ENCODE measurements at regions not wholly inside any gene's neighbourhood (a gene's known extent, or its start where the extent isn't known, plus 50 kb on each side); places are given as distances from the start of the nearest gene placed in this dataset.

DNA sequence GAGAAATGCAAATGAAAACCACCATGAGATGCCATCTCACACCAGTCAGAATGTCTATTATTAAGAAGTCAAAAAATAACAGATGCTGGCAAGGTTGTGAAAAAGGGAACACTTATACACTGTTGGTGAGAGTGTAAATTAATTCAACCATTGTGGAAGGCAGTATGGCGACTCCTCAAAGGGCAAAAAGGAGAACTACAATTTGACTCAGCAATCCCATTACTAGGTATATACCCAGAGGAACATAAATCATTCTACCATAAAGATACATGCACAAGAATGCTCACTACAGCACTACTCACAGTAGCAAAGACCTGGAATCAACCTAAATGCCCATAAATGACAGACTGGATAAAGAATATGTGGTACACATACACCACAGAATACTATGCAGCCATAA lies 161.1 kb upstream of the PDGFD start:
- no peak overlapping the region for H3K4me3 ChIP-seq (ENCODE audit: low read depth, low read length)
- H3K9me3 ChIP-seq (ENCODE audit: control insufficient read depth, insufficient read depth, low read length) = no peaks in the 10 kb centered on the region
- H3K9ac ChIP-seq (ENCODE audit: low read depth, low read length) = no peak overlapping the region
- H3K36me3 ChIP-seq (ENCODE audit: control insufficient read depth, insufficient read depth, low read length) = no peaks in the 10 kb centered on the region
- H3K27me3 ChIP-seq (ENCODE audit: control insufficient read depth, insufficient read depth, low read length) = no peaks in the 10 kb centered on the region
- H3K27ac ChIP-seq (ENCODE audit: low read depth, low read length) = no peak overlapping the region
- H3K4me1 ChIP-seq (ENCODE audit: control insufficient read depth, insufficient read depth, low read length) = no peaks in the 10 kb centered on the region

DNA sequence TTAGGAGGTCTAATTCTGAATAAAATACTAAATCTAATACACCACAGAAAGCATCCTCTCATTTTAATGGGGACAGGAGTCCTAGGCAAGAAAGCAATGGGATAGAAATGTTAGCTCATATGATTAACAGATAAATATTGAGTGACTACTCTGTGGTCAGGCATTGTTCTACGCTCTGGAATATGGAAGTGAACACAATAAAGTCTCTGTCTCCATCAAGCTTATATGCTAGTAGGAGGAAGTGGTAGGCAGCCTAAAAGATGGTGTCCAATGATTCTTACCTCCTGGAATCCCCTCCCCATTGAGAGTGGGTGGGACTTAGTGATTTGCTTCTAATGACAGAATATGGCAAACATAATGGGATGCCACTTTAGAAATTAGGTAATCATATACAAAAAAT lies 160.3 kb upstream of the PDGFD start:
- Histone ChIP-seq H3K27ac (ENCODE audit: low read depth, low read length) (no peak overlapping the region), H3K9me3 (ENCODE audit: control insufficient read depth, insufficient read depth, low read length) (no peaks in the 10 kb centered on the region), H3K9ac (ENCODE audit: low read depth, low read length) (no peak overlapping the region), H3K4me3 (ENCODE audit: low read depth, low read length) (no peak overlapping the region), H3K4me1 (ENCODE audit: control insufficient read depth, insufficient read depth, low read length) (no peaks in the 10 kb centered on the region), H3K27me3 (ENCODE audit: control insufficient read depth, insufficient read depth, low read length) (no peaks in the 10 kb centered on the region), H3K36me3 (ENCODE audit: control insufficient read depth, insufficient read depth, low read length) (no peaks in the 10 kb centered on the region)

DNA sequence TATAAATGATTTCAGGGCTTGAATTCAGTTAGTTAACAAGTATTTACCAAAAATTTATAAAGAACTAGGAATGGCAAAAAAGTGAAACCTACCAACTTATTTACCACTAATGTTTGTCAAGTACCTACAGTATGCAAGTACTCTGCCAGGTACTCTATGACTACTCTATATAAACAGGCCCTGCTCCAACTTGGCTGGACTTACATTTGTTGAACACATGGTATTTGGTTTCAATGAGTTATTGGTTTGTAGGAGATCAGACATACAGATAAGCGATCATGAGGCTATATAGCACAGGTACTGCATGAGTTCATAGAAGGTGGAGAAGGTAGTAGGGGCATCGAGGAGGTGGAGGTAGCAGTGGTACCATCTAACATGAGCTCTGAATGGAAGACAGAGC lies 159.9 kb upstream of the PDGFD start:
- Histone ChIP-seq H3K9me3 (ENCODE audit: control insufficient read depth, insufficient read depth, low read length) (no peaks in the 10 kb centered on the region), H3K4me1 (ENCODE audit: control insufficient read depth, insufficient read depth, low read length) (no peaks in the 10 kb centered on the region), H3K4me3 (ENCODE audit: low read depth, low read length) (no peak overlapping the region), H3K9ac (ENCODE audit: low read depth, low read length) (no peak overlapping the region), H3K27me3 (ENCODE audit: control insufficient read depth, insufficient read depth, low read length) (no peaks in the 10 kb centered on the region), H3K27ac (ENCODE audit: low read depth, low read length) (no peak overlapping the region), H3K36me3 (ENCODE audit: control insufficient read depth, insufficient read depth, low read length) (no peaks in the 10 kb centered on the region)

DNA sequence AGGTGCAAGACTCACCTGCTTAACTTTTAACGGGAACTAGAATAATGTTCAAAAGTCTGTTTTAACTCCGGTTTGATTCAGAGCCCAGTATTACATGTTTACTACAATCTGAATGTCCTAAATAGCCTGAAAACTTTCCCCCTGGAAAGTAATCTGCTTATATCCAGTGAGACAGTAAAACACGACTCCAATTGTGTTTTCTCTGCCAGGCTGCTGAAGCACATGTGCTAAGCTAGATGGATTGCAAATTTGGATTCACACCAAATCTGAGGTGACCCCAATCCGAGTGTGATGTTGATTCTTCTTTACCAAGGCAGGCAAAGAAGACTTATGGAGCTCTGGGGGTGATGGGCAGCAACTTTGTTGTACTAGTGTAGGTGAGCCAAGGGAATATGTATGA lies 158.7 kb upstream of the PDGFD start:
- H3K36me3 ChIP-seq (ENCODE audit: control insufficient read depth, insufficient read depth, low read length) = no peaks in the 10 kb centered on the region
- no peak overlapping the region for H3K27ac ChIP-seq (ENCODE audit: low read depth, low read length)
- H3K9ac ChIP-seq (ENCODE audit: low read depth, low read length) = no peak overlapping the region
- no peaks in the 10 kb centered on the region for H3K9me3 ChIP-seq (ENCODE audit: control insufficient read depth, insufficient read depth, low read length)
- no peaks in the 10 kb centered on the region for H3K27me3 ChIP-seq (ENCODE audit: control insufficient read depth, insufficient read depth, low read length)
- no peaks in the 10 kb centered on the region for H3K4me1 ChIP-seq (ENCODE audit: control insufficient read depth, insufficient read depth, low read length)
- no peak overlapping the region for H3K4me3 ChIP-seq (ENCODE audit: low read depth, low read length)

DNA sequence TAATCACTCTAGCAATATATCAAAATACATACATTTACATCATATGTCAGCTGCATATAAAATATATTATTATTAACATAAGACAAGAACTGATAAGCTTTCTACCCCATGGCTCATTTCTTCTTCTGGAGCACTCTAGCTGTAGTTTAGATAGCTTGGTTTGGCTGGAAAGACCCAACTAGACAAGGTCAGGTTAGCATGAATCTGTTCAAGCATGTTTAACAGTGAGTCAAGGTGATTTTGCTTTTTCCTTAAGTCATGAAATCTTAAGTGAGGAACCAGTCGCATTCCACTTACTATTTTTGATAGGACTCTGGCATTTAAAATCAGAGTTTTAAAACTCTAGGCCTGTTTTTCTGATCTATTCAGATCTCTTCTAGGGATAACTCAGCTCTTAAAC lies 157.0 kb upstream of the PDGFD start:
- Histone ChIP-seq H3K27me3 (ENCODE audit: control insufficient read depth, insufficient read depth, low read length) (no peaks in the 10 kb centered on the region), H3K9me3 (ENCODE audit: control insufficient read depth, insufficient read depth, low read length) (no peaks in the 10 kb centered on the region), H3K4me1 (ENCODE audit: control insufficient read depth, insufficient read depth, low read length) (no peaks in the 10 kb centered on the region), H3K9ac (ENCODE audit: low read depth, low read length) (no peak overlapping the region), H3K4me3 (ENCODE audit: low read depth, low read length) (no peak overlapping the region), H3K36me3 (ENCODE audit: control insufficient read depth, insufficient read depth, low read length) (no peaks in the 10 kb centered on the region), H3K27ac (ENCODE audit: low read depth, low read length) (no peak overlapping the region)

DNA sequence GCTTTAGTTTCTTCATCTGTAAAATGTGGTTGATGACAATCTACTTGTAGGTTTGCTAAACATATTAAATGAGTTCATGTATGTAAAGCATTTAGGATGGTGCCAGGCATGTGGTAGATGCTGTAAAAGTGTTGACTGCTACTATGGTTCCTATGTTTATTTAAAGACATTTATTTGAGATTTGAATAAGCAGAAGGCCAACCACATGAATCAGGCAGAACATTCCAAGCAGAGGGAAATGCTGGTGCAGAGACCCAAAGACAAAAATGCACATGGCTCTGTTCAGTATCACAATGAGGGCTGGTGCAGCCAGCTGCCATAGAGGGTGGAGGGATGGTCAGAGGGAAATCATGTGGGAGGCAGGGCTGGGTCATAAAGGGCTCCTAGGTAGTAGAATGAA lies 156.2 kb upstream of the PDGFD start:
- Histone ChIP-seq H3K4me1 (ENCODE audit: control insufficient read depth, insufficient read depth, low read length) (no peaks in the 10 kb centered on the region), H3K4me3 (ENCODE audit: low read depth, low read length) (no peak overlapping the region), H3K27ac (ENCODE audit: low read depth, low read length) (no peak overlapping the region), H3K27me3 (ENCODE audit: control insufficient read depth, insufficient read depth, low read length) (no peaks in the 10 kb centered on the region), H3K9me3 (ENCODE audit: control insufficient read depth, insufficient read depth, low read length) (no peaks in the 10 kb centered on the region), H3K36me3 (ENCODE audit: control insufficient read depth, insufficient read depth, low read length) (no peaks in the 10 kb centered on the region), H3K9ac (ENCODE audit: low read depth, low read length) (no peak overlapping the region)

DNA sequence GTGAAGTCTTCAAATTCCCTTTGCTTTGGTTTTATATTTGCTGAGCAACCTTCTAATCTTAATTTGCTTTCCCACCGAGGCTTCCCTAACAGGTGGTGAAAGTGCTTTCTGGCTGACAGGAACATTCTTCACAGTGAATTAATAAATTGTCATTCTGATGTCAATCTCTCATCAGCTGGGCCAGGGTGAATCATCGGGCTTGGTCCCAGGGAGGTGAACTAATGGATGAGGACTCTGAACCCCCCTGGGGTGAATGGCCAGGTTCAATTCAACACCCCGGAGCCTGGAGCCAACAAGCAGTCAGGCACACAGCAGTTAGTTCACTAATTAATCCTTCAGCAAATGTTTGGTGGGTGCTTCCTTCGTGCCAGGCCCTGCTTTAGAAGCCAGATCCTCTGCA lies 155.4 kb upstream of the PDGFD start:
- no peak overlapping the region for H3K9ac ChIP-seq (ENCODE audit: low read depth, low read length)
- no peaks in the 10 kb centered on the region for H3K9me3 ChIP-seq (ENCODE audit: control insufficient read depth, insufficient read depth, low read length)
- H3K4me3 ChIP-seq (ENCODE audit: low read depth, low read length) = no peak overlapping the region
- no peaks in the 10 kb centered on the region for H3K27me3 ChIP-seq (ENCODE audit: control insufficient read depth, insufficient read depth, low read length)
- H3K36me3 ChIP-seq (ENCODE audit: control insufficient read depth, insufficient read depth, low read length) = no peaks in the 10 kb centered on the region
- no peaks in the 10 kb centered on the region for H3K4me1 ChIP-seq (ENCODE audit: control insufficient read depth, insufficient read depth, low read length)
- no peak overlapping the region for H3K27ac ChIP-seq (ENCODE audit: low read depth, low read length)

DNA sequence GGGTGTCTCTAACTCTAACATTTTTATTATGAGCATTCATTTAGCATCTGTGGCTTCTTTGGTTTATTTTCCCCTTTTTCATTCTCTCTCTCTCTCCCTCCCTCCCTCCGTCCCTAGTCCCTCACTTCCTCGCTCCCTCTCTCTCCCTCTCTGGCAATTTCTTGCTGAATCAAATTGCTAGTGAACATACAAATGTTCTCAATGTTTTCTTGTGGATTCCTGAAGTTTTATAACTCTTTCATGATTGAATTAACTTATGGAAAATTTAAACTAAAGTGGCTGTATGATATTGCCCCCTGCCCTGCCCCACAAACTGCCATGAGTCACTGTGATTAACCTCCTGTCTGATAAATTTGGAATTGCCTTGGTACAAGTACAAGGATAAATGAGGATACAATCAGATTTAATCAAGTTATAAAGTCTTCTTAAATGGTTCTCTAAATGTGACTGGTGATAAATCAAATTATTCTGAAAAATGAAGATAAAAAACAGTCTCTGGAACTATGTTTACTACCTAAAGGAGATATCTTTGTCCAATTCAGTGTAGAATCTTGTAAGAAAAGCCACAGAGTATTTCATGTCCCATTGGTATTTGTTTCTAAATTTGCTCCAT lies 143.0 kb upstream of the PDGFD start:
- Histone ChIP-seq H3K27ac (ENCODE audit: low read depth, low read length) (no peak overlapping the region), H3K4me1 (ENCODE audit: control insufficient read depth, insufficient read depth, low read length) (no peaks in the 10 kb centered on the region), H3K9me3 (ENCODE audit: control insufficient read depth, insufficient read depth, low read length) (no peaks in the 10 kb centered on the region), H3K36me3 (ENCODE audit: control insufficient read depth, insufficient read depth, low read length) (no peaks in the 10 kb centered on the region), H3K9ac (ENCODE audit: low read depth, low read length) (no peak overlapping the region), H3K27me3 (ENCODE audit: control insufficient read depth, insufficient read depth, low read length) (no peaks in the 10 kb centered on the region), H3K4me3 (ENCODE audit: low read depth, low read length) (no peak overlapping the region)

DNA sequence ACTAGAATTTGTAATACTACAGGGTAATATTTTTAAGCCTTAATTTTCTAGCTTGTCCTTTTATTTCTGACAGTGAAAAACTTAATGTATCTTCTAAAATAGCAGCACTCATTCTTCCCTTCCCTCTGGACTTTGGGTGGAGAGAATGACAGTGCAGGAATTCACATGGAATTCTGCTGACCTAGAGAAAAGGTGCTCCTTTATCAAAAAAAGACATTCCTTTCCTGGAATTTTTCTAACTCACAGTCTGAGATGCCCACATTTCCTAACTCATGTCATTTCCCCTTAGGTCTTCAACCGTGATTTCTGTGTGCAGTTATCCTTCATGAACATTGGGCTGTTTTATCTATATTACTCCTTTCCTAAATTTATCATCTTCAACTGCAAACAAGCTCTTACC lies 137.8 kb upstream of the PDGFD start:
- no peaks in the 10 kb centered on the region for H3K9me3 ChIP-seq (ENCODE audit: control insufficient read depth, insufficient read depth, low read length)
- no peaks in the 10 kb centered on the region for H3K27me3 ChIP-seq (ENCODE audit: control insufficient read depth, insufficient read depth, low read length)
- H3K4me3 ChIP-seq (ENCODE audit: low read depth, low read length) = no peak overlapping the region

DNA sequence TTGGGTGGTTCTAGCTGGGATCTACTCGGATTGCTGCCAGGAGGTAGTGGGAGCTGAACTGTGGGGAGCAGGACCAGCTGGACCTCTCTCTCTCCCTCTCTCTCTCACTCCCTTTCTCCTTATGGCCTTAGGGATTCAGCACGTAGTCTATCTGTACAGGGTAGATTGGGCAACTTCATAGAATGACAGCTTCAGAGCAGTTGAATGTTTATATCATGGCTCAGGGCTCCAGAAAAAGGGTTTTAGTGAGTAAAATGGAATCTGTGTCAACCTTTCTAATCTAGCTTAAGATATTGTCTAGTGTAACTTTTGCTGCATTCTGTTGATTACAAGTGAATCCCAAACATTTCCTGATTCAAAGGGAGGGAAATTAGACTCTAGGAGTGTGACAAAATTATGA lies 127.7 kb upstream of the PDGFD start:
- Histone ChIP-seq H3K27me3 (ENCODE audit: control insufficient read depth, insufficient read depth, low read length) (no peaks in the 10 kb centered on the region), H3K9me3 (ENCODE audit: control insufficient read depth, insufficient read depth, low read length) (no peaks in the 10 kb centered on the region), H3K4me3 (ENCODE audit: low read depth, low read length) (no peak overlapping the region), H3K9ac (ENCODE audit: low read depth, low read length) (no peak overlapping the region), H3K36me3 (ENCODE audit: control insufficient read depth, insufficient read depth, low read length) (no peaks in the 10 kb centered on the region), H3K4me1 (ENCODE audit: control insufficient read depth, insufficient read depth, low read length) (no peaks in the 10 kb centered on the region), H3K27ac (ENCODE audit: low read depth, low read length) (no peak overlapping the region)

More for the DNA sequence above, 137.8 kb upstream of the PDGFD start:
- H3K27ac ChIP-seq (ENCODE audit: low read depth, low read length) = no peak overlapping the region
- H3K36me3 ChIP-seq (ENCODE audit: control insufficient read depth, insufficient read depth, low read length) = no peaks in the 10 kb centered on the region
- H3K4me1 ChIP-seq (ENCODE audit: control insufficient read depth, insufficient read depth, low read length) = no peaks in the 10 kb centered on the region
- no peak overlapping the region for H3K9ac ChIP-seq (ENCODE audit: low read depth, low read length)

DNA sequence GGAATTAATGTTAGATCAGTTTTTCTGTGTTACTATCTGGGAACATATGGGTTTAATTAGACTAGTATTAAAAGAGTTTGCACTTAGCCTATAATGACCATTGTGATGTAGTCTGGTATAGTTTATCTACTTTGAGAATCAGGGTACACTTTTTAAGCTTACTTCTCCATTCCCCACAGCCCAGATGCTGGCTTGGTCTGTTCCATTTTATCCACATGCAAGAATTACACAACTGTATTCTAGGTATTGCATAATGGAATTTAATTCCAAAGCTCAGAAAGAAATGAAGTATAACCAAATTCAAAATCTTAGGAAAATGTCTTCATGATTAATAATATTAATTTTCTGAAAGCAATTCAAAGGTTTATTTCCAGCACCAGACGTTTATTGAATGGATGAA lies 122.2 kb upstream of the PDGFD start:
- H3K4me1 ChIP-seq (ENCODE audit: control insufficient read depth, insufficient read depth, low read length) = no peaks in the 10 kb centered on the region
- H3K4me3 ChIP-seq (ENCODE audit: low read depth, low read length) = no peak overlapping the region
- H3K27ac ChIP-seq (ENCODE audit: low read depth, low read length) = no peak overlapping the region
- no peaks in the 10 kb centered on the region for H3K9me3 ChIP-seq (ENCODE audit: control insufficient read depth, insufficient read depth, low read length)
- H3K9ac ChIP-seq (ENCODE audit: low read depth, low read length) = no peak overlapping the region
- H3K27me3 ChIP-seq (ENCODE audit: control insufficient read depth, insufficient read depth, low read length) = no peaks in the 10 kb centered on the region
- H3K36me3 ChIP-seq (ENCODE audit: control insufficient read depth, insufficient read depth, low read length) = no peaks in the 10 kb centered on the region

DNA sequence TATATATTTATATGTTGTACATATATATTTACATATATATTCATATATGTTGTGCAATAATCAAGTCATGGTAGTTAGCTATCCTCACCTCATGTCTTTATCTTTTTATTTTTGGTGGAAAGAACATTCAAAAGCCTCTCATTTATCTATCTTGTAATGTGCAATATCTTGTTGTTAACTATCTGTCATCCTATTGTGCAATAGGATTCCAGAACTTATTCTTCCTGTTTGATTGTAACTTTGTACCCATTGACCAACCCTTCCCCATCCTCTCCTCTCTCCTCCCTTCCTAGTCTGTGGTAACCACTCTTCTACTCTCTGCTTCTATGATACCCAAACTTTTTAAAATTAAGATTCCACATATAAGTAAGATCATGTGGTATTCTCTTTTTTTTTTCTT lies 115.6 kb upstream of the PDGFD start:
- Histone ChIP-seq H3K9me3 (ENCODE audit: control insufficient read depth, insufficient read depth, low read length) (no peaks in the 10 kb centered on the region), H3K9ac (ENCODE audit: low read depth, low read length) (no peak overlapping the region), H3K27me3 (ENCODE audit: control insufficient read depth, insufficient read depth, low read length) (no peaks in the 10 kb centered on the region), H3K4me1 (ENCODE audit: control insufficient read depth, insufficient read depth, low read length) (peaks cover 7% of the 10 kb centered on the region; the same call in 1 of the 2 replicates), H3K27ac (ENCODE audit: low read depth, low read length) (no peak overlapping the region), H3K36me3 (ENCODE audit: control insufficient read depth, insufficient read depth, low read length) (no peaks in the 10 kb centered on the region), H3K4me3 (ENCODE audit: low read depth, low read length) (no peak overlapping the region)
